K562 (cell line): ENCODE measurements at regions not wholly inside any gene's neighbourhood (a gene's known extent, or its start where the extent isn't known, plus 50 kb on each side); places are given as distances from the start of the nearest gene placed in this dataset.

Experiments
- CHAMP1 ChIP-seq: fragments of 450-650 bp; IDR thresholded peaks from 2 replicates; pipeline ENCODE4 v1.6.1; 2016; ENCODE audit warnings: mild to moderate bottlenecking
- CSDE1 ChIP-seq, 2 experiments: fragments of 450-650 bp; IDR thresholded peaks; 2 replicates each; pipeline ENCODE4 v1.6.1; 2016; ENCODE audit warnings: mild to moderate bottlenecking in 1 of 2
- CTCF ChIP-seq, 3 experiments: IDR thresholded peaks in 2 of 3; conservative IDR thresholded peaks in 1 of 3; 2 replicates each; pipeline ENCODE4 v1.5.1; 2011 to 2012; ENCODE audit warnings: low read length in 3 of 3, mild to moderate bottlenecking in 3 of 3, control low read depth in 2 of 3, improper control_type of control experiment in 1 of 3, inconsistent platforms in 1 of 3, low read depth in 1 of 3, mixed read lengths in 1 of 3, moderate library complexity in 1 of 3; ENCODE audit not compliant: insufficient read depth in 2 of 3
- CTCFL ChIP-seq: IDR thresholded peaks from 2 replicates; pipeline ENCODE4 v1.6.1; 2011; ENCODE audit warnings: borderline replicate concordance, low read depth, mild to moderate bottlenecking, moderate library complexity, low read length; ENCODE audit not compliant: insufficient read depth, poor library complexity, severe bottlenecking
- CXXC5 ChIP-seq: fragments of 250-450 bp; sonication (Bioruptor Pico); IDR thresholded peaks from 2 replicates; pipeline ENCODE4 v1.8.0; 2022; ENCODE audit warnings: inconsistent platforms, mild to moderate bottlenecking, moderate library complexity
- FIP1L1 ChIP-seq: fragments of 200-400 bp; formaldehyde crosslinking; IDR thresholded peaks from 2 replicates; pipeline ENCODE4 v1.6.1; 2018; ENCODE audit warnings: mild to moderate bottlenecking, low read depth, low read length; ENCODE audit not compliant: poor library complexity, severe bottlenecking
- GABPA ChIP-seq: fragments of 200-800 bp; sonication (Bioruptor generic); conservative IDR thresholded peaks from 2 replicates; pipeline ENCODE4 v1.6.1; 2016; ENCODE audit warnings: low read depth, missing genetic modification characterization, missing compliant biosample characterization
- HDAC1 ChIP-seq, 2 experiments: fragments of 450-650 bp; IDR thresholded peaks; 2 replicates each; pipeline ENCODE4 v1.6.1; 2016 to 2017; ENCODE audit warnings: inconsistent platforms in 1 of 2, mild to moderate bottlenecking in 1 of 2, moderate library complexity in 1 of 2
- HMG20B ChIP-seq: fragments of 250-450 bp; sonication (Bioruptor Pico); IDR thresholded peaks from 2 replicates; pipeline ENCODE4 v1.5.0; 2021; ENCODE audit warnings: mild to moderate bottlenecking
- NR4A1 ChIP-seq, 2 experiments: fragments of 250-450 bp in 1 of 2; fragments of 450-650 bp in 1 of 2; sonication (Bioruptor Pico) in 1 of 2; IDR thresholded peaks; 2 replicates each; pipeline versions ENCODE4 v1.4.0 to v1.6.1; 2016 to 2020; ENCODE audit warnings: mild to moderate bottlenecking in 2 of 2, missing compliant biosample characterization in 1 of 2, missing genetic modification characterization in 1 of 2, moderate library complexity in 1 of 2
- RAD21 ChIP-seq, 2 experiments: fragments of 250-450 bp in 1 of 2; fragments of 450-650 bp in 1 of 2; sonication (Bioruptor Pico) in 1 of 2; formaldehyde crosslinking in 1 of 2; IDR thresholded peaks in 1 of 2; conservative IDR thresholded peaks in 1 of 2; 2 replicates each; pipeline versions ENCODE4 v1.4.0 to v1.8.0; 2020 to 2022; ENCODE audit warnings: mild to moderate bottlenecking in 2 of 2, moderate library complexity in 1 of 2
- RNF2 ChIP-seq: sonication (generic); IDR thresholded peaks from 2 replicates; pipeline ENCODE4 v1.6.1; 2016
- U2AF1 ChIP-seq: fragments of 200-400 bp; formaldehyde crosslinking; optimal IDR thresholded peaks from 2 replicates; pipeline ENCODE3; 2017; ENCODE audit warnings: mild to moderate bottlenecking, low read depth, low read length, moderate library complexity
- ZNF592 ChIP-seq: fragments of 450-650 bp; IDR thresholded peaks from 2 replicates; pipeline ENCODE4 v1.6.1; 2017; ENCODE audit warnings: antibody characterized with exemption, mild to moderate bottlenecking

- TF ChIP-seq NR4A1 (CRISPR knock-in tag; IDR thresholded peaks at IDR 0.05) (no peak), NR4A1 (tag; IDR thresholded peaks at IDR 0.05) (peak; percentile 55; the same call in 1 of the 2 replicates), CHAMP1 (no peak), RNF2 (peak; percentile 38; the same call in 1 of the 2 replicates), RAD21 (CRISPR knock-in tag; conservative IDR thresholded peaks at IDR 0.05 in 1 of 2, IDR thresholded peaks at IDR 0.05 in 1 of 2) (no peak), HDAC1 (IDR thresholded peaks at IDR 0.05) (peak in 1 of 2 experiments; percentile 60; a peak in 1 of 4 replicates), ZNF592 (0 out of 2 replicates have a peak, but pooled peaks have one; percentile 20), CTCFL (peak; percentile 5), CXXC5 (CRISPR knock-in tag) (peak; percentile 68), FIP1L1 (peak; percentile 70), GABPA (tag) (peak; percentile 67), CSDE1 (IDR thresholded peaks at IDR 0.05) (peak in 1 of 2 experiments; percentile 87; a peak in 1 of 4 replicates), CTCF (IDR thresholded peaks at IDR 0.05 in 2 of 3, conservative IDR thresholded peaks at IDR 0.05 in 1 of 3; ENCODE audit: insufficient read depth in 2 of 3, low read depth in 1 of 3, low read length in 3 of 3) (peak in 2 of 3 experiments; percentile 7 to 26; a peak in 1 of 6 replicates), U2AF1 (no peak), HMG20B (CRISPR knock-in tag) (no peak)
Measured at GRCh38 chr5:14011089-14012020, 66.9 kb upstream of the DNAH5 start (continued).
